HG03520 (cell line): ENCODE measurements at regions not wholly inside any gene's neighbourhood (a gene's known extent, or its start where the extent isn't known, plus 50 kb on each side); places are given as distances from the start of the nearest gene placed in this dataset.
A peak's percentile ranks its signal among the peaks of the same experiment; 100 is the strongest.

Experiments used
- ATAC-seq: cut with Tn5 transposase; IDR thresholded peaks from one replicate; pipeline ENCODE4 v1.9.1; 2021; ENCODE audit warnings: mild to moderate bottlenecking, moderate library complexity; ENCODE audit not compliant: unreplicated experiment

GRCh38 chr4:120526033-120526432 lies 396.5 kb downstream of the PRDM5 start:
- no peak for ATAC-seq

DNA sequence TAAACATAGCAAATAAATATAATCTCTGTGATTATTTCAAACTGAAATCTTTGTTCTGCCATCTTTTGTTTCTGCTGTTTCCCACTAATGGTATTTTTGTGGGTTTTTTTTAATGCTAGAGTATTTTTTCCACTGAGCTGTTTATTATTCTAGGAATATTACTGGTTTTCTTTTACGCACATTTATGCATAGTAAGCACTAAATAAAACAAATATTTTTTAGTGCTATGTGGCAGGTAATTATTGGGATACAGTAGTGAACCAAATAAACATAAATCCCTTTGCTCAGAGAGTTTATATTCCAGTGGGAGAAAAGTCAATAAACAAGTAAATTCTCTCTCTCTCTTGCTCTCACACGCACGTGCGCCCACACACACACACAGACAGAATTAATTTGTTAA lies 397.4 kb downstream of the PRDM5 start:
- no peak for ATAC-seq

GRCh38 chr4:120524237-120524636 lies 398.3 kb downstream of the PRDM5 start:
- no peak for ATAC-seq

- ATAC-seq: no peak
Observed at GRCh38 chr4:120520761-120521160, 401.8 kb downstream of the PRDM5 start.

- ATAC-seq: no peak
Observed at GRCh38 chr4:120517966-120518365, 404.6 kb downstream of the PRDM5 start.

DNA sequence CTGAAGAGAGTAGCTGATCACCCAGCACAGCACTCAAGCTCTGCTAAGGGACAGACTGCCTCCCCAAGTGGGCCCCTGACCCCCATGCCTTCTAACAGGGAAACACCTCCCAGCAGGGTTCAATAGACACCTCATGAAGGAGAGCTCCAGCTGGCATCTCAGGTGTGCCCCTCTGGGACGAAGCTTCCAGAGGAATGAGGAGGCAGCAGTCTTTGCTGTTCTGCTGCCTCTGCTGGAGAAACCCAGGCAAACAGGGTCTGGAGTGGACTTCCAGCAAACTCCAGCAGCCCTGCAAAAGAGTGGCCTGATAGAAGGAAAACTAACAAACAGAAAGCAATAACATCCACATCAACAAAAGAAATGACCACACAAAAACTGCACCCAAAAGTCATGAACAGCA lies 412.8 kb downstream of the PRDM5 start:
- no peak for ATAC-seq

GRCh38 chr4:120509222-120509621 lies 413.3 kb downstream of the PRDM5 start:
- ATAC-seq: no peak

DNA sequence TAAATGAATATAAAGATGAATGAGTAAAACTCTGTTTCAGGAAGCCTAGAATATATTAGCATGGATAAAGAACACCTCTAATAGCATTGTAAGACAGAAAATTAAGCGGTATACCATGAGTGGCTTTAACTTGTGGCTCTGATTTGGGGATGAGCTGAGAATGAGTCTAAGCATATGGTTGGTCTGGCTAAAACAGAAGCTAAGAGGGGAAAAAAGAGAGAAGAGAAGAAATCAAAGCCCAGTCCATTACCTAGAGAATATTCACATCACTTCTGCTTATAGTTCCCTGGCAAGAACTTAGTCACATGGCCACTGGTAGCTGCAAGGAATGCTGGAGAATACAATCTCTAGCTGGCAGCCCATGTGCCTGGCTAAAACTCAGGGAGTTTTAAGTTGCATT lies 414.5 kb downstream of the PRDM5 start:
- no peak for ATAC-seq

- no peak for ATAC-seq
Observed at GRCh38 chr4:120506536-120506935, 416.0 kb downstream of the PRDM5 start.

GRCh38 chr4:120498678-120499077 lies 423.8 kb downstream of the PRDM5 start:
- no peak for ATAC-seq

- ATAC-seq: no peak
Observed at GRCh38 chr4:120491481-120491880, 424.8 kb upstream of the MAD2L1 start.

- no peak for ATAC-seq
Observed at GRCh38 chr4:120481756-120482155, 415.1 kb upstream of the MAD2L1 start.

DNA sequence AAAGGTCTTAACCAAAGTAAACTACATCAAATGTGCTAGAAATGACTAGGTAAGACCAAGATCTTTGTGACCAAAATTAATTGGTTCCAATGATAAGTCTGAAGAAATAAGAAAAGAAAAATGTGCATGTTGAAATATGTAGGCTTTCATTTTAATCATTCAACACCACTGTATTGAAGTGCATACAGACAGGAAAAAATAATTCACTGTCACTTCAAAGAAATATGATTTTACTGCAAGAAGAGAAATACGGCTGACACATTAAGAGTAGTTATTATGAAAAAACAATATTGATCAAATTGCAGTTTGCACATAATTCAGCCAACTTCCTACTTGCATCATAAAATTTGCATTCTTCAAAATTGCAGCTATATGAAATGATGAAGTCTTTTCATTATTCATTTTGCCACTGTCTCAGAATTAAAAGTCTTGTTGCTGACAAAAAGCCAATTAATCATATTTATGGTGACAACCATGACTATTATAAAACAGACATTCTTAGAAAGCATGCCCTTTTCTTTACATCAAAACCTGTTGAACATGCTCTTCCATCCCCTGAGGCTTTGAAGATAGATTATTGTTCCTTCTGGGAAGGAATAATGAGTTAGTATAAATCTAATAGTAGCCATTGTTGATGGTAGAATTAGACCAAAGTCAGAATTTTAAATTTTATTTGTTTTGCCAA lies 405.9 kb upstream of the MAD2L1 start:
- no peak for ATAC-seq

GRCh38 chr4:120466429-120466828 lies 399.8 kb upstream of the MAD2L1 start:
- ATAC-seq: no peak

- ATAC-seq: no peak
Observed at GRCh38 chr4:120454788-120455187, 388.1 kb upstream of the MAD2L1 start.

- ATAC-seq: no peak
Observed at GRCh38 chr4:120452536-120452935, 385.9 kb upstream of the MAD2L1 start.

DNA sequence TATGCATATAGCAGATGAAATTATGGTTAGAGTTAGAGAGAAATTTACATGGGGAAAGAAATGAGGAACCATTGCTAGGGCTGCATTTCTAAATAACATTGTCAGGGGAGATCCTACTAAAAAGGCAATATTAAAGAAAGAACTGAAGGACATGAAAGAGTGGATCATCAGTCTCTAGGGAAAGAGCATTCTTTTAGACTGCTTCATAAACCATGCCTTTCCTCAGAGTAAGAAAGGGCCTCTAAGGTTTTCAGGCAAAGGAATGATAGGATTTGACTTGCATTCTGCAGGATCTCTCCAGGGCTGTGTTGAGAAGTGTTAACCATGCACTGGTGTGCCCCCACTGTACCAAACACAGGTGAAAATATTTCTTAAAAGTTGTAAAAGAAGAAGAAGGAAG lies 385.4 kb upstream of the MAD2L1 start:
- ATAC-seq: no peak

DNA sequence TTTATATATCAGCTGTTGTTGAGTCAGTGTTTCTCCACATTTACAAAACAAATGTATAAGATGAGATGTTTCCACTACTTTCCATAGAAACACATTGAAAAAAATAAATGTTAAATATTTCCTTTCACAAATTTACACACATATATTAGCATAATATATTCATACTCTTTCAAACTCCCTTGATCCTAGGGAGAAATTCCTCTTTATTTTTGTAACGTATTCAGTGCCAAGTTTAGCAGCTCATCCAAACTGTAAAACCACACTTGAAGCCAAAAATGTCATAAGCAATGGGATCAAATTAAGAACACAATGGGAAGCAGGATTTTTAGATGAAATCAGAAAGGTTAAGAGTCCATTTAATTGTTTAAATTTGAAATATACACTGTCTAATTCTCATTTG lies 381.1 kb upstream of the MAD2L1 start:
- ATAC-seq: no peak

- ATAC-seq: peak; percentile 93
Observed at GRCh38 chr4:120446051-120446567, 379.5 kb upstream of the MAD2L1 start.

- no peak for ATAC-seq
Observed at GRCh38 chr4:120445186-120445585, 378.5 kb upstream of the MAD2L1 start.

GRCh38 chr4:120443116-120443515 lies 376.5 kb upstream of the MAD2L1 start:
- ATAC-seq: no peak

DNA sequence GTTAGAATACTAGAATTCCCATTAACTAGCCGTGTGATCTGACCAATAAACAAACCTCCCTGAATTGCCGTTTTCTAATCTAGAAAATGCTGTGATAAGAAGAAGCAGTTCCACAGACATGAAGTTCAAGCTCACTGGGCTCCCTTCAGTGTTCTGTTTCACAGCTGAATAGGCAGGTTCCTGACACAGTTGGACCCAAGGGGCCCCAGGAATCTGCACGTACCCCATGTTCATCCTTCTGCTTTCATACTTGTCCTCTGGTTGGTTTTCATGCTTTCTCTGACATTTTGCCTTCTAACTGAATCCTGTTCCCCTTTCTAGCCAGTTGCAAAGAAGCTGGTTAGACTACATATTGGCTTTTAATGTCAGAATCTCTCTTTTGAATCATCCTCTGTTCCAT lies 374.1 kb upstream of the MAD2L1 start:
- ATAC-seq: no peak

DNA sequence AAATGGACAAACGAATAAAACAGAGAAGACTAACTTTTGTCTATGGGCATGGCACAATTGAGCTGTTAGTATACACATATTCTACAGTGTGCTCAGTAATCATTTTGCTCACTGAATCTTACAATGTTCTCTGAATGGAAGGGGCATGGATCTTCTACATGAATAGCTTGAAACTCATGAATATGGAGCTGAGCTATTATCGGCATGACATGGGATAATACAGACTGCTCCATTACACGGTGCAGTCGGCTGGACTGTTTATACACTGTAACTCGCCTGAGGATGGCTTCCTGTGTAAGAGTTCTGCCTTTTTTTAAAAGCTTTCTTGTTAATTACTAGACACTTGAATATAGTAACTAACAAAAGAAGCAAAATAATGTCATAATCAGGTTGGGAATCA lies 368.5 kb upstream of the MAD2L1 start:
- ATAC-seq: no peak
